Activated B cell treated with CpG ODN at 0.5 μM for 24 hours (primary cell): ENCODE measurements at regions not wholly inside any gene's neighbourhood (a gene's known extent, or its start where the extent isn't known, plus 50 kb on each side); places are given as distances from the start of the nearest gene placed in this dataset.

Experiments
- ATAC-seq: fragments of 200-7000 bp; cut with Tn5 transposase; one replicate; pipeline ENCODE4 v1.10.0; 2021; ENCODE audit warnings: low read depth, mild to moderate bottlenecking, moderate library complexity
- CTCF ChIA-PET: fragments of 350-600 bp; sonication (Branson Sonifier 250); formaldehyde crosslinking; loops from one replicate; lab custom pipeline; 2021; ENCODE audit warnings: antibody characterized with exemption; lab: Charles Lee
- POLR2A ChIA-PET: fragments of 350-600 bp; sonication (Branson Sonifier 250); formaldehyde crosslinking; loops from one replicate; lab custom pipeline; 2021; ENCODE audit warnings: antibody characterized with exemption; lab: Charles Lee
- DNase-seq: peaks from one replicate; pipeline ENCODE4 v3.0.0; 2022
- H3K27ac Mint-ChIP-seq: one replicate; pipeline ENCODE4 v1.8.0; 2020; ENCODE audit warnings: mixed read lengths
- H3K27me3 Mint-ChIP-seq: one replicate; pipeline ENCODE4 v1.8.0; 2021; ENCODE audit warnings: mixed read lengths
- H3K36me3 Mint-ChIP-seq: one replicate; pipeline ENCODE4 v1.8.0; 2021; ENCODE audit warnings: low read depth, mixed read lengths
- H3K4me1 Mint-ChIP-seq: one replicate; pipeline ENCODE4 v1.8.0; 2021; ENCODE audit warnings: mixed read lengths
- H3K4me3 Mint-ChIP-seq: one replicate; pipeline ENCODE4 v1.8.0; 2020; ENCODE audit warnings: mild to moderate bottlenecking, mixed read lengths
- H3K9me3 Mint-ChIP-seq: one replicate; pipeline ENCODE4 v1.8.0; 2020; ENCODE audit warnings: mixed read lengths
- intact Hi-C: fragments of 100-400 bp; cut with micrococcal nuclease; formaldehyde crosslinking; loops from one replicate; pipeline ENCODE4 v1.15.1; 2024
- TF ChIP-seq, protein P1 (sequence below): fragments of 200-600 bp; IDR thresholded peaks from one replicate; pipeline ENCODE4 v1.8.0; 2022; ENCODE audit warnings: antibody characterized with exemption, mild to moderate bottlenecking

DNA sequence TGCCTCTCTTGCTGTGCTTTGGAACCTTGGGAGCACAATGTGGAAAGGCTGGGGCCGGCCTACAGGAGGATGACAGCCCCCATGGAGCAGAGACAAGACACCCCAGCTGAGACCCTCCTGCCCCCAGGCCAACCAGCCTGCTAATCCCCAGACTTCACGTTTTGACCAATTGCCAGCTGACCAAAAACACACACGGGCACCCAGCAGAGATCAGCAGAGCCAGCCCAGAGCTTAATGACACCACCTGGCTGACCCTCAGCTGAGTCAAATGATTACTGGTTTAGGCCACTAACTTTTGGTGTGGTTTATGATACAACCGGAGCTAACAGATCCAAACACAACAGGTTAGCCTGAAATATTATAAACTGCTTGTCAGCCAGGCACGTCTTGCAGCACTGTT, 111.2 kb upstream of the KIF5B start:
- ATAC-seq (no peak), DNase-seq (no peak)
- CTCF ChIA-PET, result no interaction called here
- Mint-ChIP-seq H3K27me3 (peaks cover 10% of the 10 kb centered on the region), H3K27ac (no peak overlapping the region), H3K9me3 (no peaks in the 10 kb centered on the region), H3K4me1 (no peaks in the 10 kb centered on the region), H3K36me3 (no peaks in the 10 kb centered on the region), H3K4me3 (no peak overlapping the region)
- intact Hi-C loops, result loop anchor here (10.0 kb wide), 1 partner anchor 893 kb away; no protein-coding TSS in a partner anchor
- TF ChIP-seq, protein P1, sequence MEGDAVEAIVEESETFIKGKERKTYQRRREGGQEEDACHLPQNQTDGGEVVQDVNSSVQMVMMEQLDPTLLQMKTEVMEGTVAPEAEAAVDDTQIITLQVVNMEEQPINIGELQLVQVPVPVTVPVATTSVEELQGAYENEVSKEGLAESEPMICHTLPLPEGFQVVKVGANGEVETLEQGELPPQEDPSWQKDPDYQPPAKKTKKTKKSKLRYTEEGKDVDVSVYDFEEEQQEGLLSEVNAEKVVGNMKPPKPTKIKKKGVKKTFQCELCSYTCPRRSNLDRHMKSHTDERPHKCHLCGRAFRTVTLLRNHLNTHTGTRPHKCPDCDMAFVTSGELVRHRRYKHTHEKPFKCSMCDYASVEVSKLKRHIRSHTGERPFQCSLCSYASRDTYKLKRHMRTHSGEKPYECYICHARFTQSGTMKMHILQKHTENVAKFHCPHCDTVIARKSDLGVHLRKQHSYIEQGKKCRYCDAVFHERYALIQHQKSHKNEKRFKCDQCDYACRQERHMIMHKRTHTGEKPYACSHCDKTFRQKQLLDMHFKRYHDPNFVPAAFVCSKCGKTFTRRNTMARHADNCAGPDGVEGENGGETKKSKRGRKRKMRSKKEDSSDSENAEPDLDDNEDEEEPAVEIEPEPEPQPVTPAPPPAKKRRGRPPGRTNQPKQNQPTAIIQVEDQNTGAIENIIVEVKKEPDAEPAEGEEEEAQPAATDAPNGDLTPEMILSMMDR, result no peak
- POLR2A ChIA-PET, result no interaction called here

DNA sequence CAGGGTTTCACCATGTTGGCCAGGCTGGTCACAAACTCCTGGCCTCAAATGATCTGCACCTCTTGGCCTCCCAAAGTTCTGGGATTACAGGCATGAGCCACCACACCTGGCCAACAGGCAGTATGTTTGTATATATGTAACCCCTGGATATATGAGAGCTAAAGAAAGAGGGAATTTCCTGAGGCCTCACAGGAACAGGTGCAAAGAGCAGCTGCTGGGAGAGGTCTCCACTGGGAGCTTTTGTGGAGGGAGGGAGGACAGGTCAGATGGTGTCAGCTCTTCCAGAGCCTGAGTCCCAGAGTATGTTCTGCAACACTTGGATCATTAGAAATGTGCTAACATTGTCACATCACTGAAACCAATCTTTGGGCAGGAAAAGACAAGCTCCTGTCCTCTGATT, 110.1 kb upstream of the KIF5B start:
- Mint-ChIP-seq H3K4me1 (no peaks in the 10 kb centered on the region), H3K9me3 (no peaks in the 10 kb centered on the region), H3K36me3 (no peaks in the 10 kb centered on the region), H3K27me3 (peaks cover 10% of the 10 kb centered on the region), H3K4me3 (no peak overlapping the region), H3K27ac (no peak overlapping the region)
- TF ChIP-seq, protein P1, result no peak
- ATAC-seq, result no peak
- ChIA-PET POLR2A (no interaction called here), CTCF (no interaction called here)
- intact Hi-C loops, result loop anchor here (10.0 kb wide), 1 partner anchor 892 kb away; no protein-coding TSS in a partner anchor
- no peak for DNase-seq

DNA sequence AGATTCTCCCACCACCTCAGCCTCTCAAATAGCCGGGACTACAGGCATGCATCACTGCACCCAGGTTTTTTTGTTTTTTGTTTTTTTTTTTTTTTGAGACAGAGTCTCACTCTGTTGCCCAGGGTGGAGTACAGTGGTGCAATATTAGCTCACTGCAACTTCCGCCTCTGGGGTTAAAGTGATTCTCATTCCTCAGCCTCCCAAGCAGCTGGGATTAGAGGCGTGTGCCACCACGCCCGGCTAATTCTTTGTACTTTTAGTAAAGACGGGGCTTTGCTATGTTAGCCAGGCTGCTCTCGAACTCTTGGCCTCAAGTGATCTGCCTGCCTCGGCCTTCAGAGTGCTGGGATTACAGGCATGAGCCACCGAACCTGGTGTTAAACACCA, 107.5 kb upstream of the KIF5B start:
- H3K27ac Mint-ChIP-seq, result no peak overlapping the region

DNA sequence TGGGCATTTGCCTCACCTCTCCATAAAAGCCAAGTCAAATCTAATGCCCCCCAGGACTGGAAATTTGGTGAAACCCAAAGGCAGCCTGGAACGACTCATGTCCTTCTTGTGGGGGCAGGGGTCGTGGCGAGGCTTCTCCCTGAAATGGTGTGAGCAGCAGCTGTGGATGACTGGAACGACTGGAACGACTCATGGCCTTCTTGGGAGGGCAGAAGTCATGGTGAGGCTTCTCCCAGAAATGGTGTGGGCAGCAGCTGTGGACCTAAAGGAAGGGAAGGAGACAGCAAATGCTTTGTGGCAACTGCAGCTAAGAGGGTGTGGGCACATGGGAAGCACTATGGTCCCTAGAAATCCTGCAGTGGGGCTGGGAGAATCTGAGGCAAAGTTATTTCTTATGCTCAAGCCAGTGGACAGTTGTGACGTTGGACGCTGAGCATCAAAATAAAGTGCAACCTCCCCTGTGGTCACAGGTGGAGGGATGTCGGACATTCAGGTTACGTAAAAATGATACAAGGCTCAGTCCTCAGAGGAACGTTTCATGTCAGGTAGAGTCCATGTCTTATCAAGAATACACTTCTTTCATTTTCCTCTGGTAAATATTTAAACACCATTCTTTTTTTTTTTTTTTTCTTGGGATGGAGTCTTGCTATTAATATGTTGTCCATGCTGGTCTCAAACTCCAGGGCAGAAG, 107.0 kb upstream of the KIF5B start:
- no peak overlapping the region for H3K27ac Mint-ChIP-seq
- DNase-seq (no peak), ATAC-seq (no peak)
- POLR2A ChIA-PET, result no interaction called here
- H3K27me3 Mint-ChIP-seq, result peaks cover 6% of the 10 kb centered on the region
- H3K4me3 Mint-ChIP-seq, result no peak overlapping the region
- TF ChIP-seq, protein P1, result no peak
- H3K9me3 Mint-ChIP-seq, result no peaks in the 10 kb centered on the region
- H3K4me1 Mint-ChIP-seq, result no peaks in the 10 kb centered on the region
- CTCF ChIA-PET, result no interaction called here
- intact Hi-C loops, result loop anchor here (10.0 kb wide), 1 partner anchor 888 kb away; no protein-coding TSS in a partner anchor
- H3K36me3 Mint-ChIP-seq, result no peaks in the 10 kb centered on the region

More for the DNA sequence above, 107.5 kb upstream of the KIF5B start:
- CTCF ChIA-PET, result no interaction called here
- DNase-seq (no peak), ATAC-seq (no peak)
- Mint-ChIP-seq H3K4me1 (no peaks in the 10 kb centered on the region), H3K9me3 (no peaks in the 10 kb centered on the region), H3K4me3 (no peak overlapping the region), H3K36me3 (no peaks in the 10 kb centered on the region), H3K27me3 (peaks cover 8% of the 10 kb centered on the region)
- intact Hi-C loops, result loop anchor here (10.0 kb wide), 1 partner anchor 889 kb away; no protein-coding TSS in a partner anchor
- POLR2A ChIA-PET, result no interaction called here
- TF ChIP-seq, protein P1, result no peak

DNA sequence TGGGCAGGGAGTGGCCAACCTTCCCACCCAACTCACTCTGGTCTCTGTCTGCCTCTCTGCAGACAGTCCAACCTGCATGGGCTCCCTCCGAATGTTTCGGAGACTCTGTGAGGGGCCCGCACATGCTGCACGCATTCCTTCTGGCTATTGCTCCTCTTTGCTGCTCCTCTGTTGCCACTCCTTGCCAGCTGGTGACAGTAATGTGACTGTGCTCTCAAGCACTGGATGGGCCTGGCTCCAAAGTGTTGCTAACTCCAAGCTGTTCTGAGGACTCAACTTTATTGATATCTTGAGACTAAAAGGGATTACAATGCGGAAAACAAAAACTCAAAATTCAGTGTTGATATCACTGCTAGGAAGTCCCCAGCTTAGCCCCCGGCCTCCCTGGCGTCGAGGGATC, 105.4 kb upstream of the KIF5B start:
- Mint-ChIP-seq H3K4me3 (no peak overlapping the region), H3K4me1 (no peaks in the 10 kb centered on the region), H3K27ac (no peak overlapping the region), H3K9me3 (no peaks in the 10 kb centered on the region), H3K27me3 (peaks cover 6% of the 10 kb centered on the region), H3K36me3 (no peaks in the 10 kb centered on the region)
- intact Hi-C loops, result loop anchor here (10.0 kb wide), 1 partner anchor 887 kb away; no protein-coding TSS in a partner anchor
- no peak for ATAC-seq
- ChIA-PET CTCF (no interaction called here), POLR2A (no interaction called here)
- DNase-seq, result no peak
- TF ChIP-seq, protein P1, result no peak
